ENCODE measurements at regions not wholly inside any gene's neighbourhood (a gene's known extent, or its start where the extent isn't known, plus 50 kb on each side); places are given as distances from the start of the nearest gene placed in this dataset.
"Not testable (repeated sequence)": the region's sequence is repeated elsewhere in the genome, so short reads cannot be mapped to it uniquely, and the experiment has no call there.

DNA sequence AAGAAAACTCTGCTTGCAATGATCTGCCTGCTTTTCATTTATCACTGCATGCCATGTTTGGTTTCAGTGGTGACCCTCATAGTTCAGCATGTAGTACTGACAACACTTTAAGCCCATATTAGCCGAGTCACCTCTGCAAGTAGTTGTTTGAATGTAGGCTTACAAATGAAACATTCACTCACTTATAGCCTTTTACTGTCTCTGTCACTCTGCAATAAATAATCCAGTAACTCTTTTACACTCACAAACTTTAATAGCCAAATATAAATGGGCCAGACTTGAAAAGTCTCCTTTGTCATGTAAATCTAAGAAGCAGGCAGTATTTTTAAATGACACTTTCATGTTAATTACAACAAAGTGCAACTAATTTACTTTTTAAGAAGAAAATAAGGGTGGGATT, 1460.0 kb upstream of the ADGRB3 start:
- intact Hi-C loops (cut with DNase I) = no loop called here
- DNase-seq (ENCODE audit: low spot score) = no peak
- no peak for ATAC-seq

DNA sequence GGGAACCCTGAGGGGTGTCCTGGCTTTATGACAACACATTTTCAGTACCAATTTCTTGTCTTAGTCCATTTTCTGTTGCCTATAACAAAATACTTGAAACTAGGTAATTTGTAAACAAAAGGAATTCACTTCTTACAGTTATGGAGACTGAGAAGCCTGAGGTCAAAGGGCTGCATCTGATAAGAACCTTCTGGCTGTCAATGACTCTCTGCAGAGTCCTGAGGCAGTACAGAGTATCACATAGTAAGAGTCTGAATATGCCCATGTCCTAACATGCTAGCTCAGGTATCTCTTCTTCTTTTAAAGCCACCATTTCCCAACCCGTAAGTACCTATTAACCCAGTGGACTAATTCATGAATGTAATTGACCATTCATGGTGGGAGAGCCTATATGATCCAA, 1458.6 kb upstream of the EYS start:
- intact Hi-C loops (cut with DNase I) = no loop called here
- ATAC-seq (no peak), DNase-seq (ENCODE audit: low spot score) (no peak)

DNA sequence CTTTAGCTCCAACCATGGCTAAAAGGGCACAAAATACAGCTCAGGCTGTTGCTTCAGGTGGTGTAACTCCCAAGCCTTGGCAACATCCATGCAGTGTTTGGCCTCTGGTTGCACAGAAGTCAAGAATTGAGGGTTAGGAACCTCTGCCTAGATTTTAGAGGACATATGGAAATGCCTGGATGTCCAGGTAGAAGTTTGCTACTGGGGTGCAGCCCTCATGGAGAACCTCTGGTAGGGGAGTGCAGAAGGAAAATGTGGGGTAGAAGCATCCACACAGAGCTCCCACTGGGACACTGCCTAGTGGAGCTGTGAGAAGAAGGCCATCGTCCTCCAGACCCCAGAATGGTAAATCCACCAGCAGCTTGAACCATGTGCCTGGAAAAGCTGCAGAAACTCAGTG, 1453.8 kb upstream of the EYS start:
- intact Hi-C loops (cut with DNase I) = no loop called here
- no peak for ATAC-seq

DNA sequence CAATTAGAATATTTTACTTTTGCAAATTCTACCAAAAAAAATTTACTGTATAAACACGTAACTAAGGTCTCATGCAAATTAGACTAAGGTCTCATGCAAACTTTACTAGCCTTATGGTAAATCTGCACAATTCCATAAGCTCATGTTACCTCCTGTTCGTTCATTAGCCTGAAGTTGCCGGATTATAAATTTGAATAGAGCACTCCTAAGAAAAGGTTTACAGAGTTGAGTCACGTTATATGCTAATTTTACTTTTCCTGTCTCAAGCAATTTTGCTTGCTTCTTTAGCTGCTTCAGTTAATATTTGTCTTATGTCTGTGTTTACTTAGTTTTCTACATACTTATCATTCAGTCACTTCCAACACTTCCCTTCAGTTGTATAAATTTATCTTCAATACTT, 1434.0 kb upstream of the EYS start:
- intact Hi-C loops (cut with DNase I) = no loop called here
- ATAC-seq = no peak
- DNase-seq (ENCODE audit: low spot score) = no peak

More for the DNA sequence above, 1453.8 kb upstream of the EYS start:
- DNase-seq (ENCODE audit: low spot score) = no peak

DNA sequence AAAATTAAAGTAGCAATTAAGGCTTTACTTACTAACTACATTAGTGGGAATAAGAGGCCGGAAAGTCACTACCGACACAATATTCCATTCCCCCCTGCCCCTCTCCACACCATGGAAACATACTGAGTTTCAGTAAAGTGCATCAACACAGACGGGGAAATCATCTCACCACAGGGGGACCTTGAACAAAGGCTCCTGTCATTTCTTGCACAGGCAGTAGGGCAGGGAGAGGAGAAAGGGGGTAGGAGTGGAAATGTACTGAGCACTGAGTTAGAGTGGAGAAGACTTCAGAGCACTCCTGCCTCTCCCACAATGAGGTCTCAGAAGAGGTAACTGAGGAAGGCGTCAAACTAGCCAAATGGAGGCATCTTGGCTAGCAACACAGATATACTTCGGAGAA, 1426.9 kb upstream of the EYS start:
- ATAC-seq (no peak), DNase-seq (ENCODE audit: low spot score) (no peak)
- intact Hi-C loops (cut with DNase I) = no loop called here

DNA sequence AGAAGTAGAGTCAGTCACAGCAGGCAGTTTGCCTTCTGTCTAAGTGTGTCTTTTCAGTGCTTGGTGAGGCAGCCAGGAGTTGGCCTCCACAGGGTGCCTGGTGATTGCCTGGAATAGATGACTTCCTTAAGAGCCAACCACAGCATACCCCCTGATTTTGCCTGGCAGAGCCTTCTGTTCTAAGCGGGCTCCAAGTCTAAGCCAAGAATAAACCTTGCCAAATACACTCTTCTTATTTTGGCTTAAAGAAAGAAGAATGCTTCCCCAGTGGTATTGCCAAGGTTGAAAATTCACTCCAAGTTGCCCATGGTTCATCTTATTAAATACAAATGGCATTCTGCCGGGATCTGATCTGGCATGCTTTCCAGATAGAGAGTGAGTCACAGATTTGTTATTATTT, 1424.8 kb upstream of the EYS start:
- no peak for ATAC-seq
- no peak for DNase-seq (ENCODE audit: low spot score)
- intact Hi-C loops (cut with DNase I) = no loop called here

DNA sequence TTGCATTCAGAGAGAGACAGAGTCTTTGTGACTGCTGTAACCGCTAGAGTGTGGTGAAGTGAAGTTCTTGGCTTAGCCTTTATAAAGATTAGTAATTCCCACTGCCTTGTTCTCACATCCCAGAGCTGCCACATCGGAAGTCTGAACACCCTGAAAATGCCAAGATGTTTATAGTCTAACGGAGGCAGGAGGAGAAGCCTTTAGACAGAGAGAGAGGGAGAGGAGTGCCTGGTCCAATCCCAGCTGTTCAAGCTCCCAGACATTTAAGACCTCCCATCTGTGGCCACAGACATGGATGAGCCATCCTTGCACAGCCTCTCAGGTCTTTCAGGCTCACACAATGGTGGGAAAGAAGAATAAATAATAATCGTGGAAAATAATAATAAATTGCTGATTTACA, 1422.8 kb upstream of the EYS start:
- no peak for ATAC-seq
- DNase-seq (ENCODE audit: low spot score) = no peak
- intact Hi-C loops (cut with DNase I) = no loop called here

DNA sequence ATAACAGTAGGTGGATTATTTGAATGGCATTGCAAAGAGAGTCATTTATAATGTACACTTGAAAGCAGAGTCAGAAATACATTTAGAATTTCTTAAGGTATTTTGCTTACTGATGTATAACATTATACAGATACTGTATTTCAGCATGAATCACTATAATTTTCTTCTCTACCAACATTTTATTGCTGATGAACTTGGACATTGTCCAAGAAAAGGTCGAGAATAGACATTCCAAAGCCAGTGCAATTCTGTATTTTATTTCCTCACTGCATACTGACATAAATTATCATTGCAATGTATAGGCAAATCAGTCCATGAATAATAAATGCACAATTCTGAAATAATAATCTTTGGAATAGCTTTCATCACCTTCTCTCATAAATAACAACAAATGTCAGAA, 1420.0 kb upstream of the EYS start:
- intact Hi-C loops (cut with DNase I) = no loop called here
- DNase-seq (ENCODE audit: low spot score) (no peak), ATAC-seq (no peak)

DNA sequence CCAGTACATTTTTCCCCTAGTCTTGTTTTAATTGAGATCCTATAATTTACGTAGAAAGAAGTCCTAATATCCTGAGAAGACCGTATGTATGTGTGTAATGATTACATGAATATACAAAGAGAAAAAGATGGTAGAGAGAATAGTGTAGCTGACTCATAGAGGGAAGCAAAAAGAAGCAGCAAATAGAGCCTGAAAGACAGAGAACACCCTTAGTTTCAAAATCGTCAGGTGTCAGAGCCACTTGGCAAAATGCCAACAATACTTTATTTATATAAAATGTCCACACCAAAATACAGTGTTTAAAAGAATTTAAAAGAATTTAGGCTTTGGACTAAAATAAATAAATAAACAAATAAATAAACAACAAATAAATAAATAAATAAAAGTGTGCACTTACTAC, 1414.1 kb upstream of the EYS start:
- intact Hi-C loops (cut with DNase I) = no loop called here
- ATAC-seq = no peak
- no peak for DNase-seq (ENCODE audit: low spot score)

DNA sequence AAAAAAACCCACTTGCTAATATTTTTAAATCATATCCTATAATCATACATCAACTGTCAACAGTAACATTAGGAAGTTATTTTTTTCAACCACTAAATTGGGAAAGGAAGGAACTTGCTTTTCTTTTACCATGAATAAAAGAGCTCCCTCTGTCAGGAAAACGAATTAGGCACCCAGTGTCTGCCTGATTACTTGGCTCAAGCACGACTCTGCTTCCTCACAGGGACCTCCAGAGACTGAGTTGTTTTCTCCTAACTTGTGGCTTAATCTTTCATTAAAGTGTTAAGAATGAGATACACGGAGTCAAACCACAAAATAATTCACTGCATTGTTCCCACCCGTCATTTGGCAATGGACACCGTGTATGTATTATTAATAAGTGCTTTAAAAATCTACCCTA, 1405.1 kb upstream of the EYS start:
- intact Hi-C loops (cut with DNase I) = no loop called here
- no peak for DNase-seq (ENCODE audit: low spot score)
- no peak for ATAC-seq

DNA sequence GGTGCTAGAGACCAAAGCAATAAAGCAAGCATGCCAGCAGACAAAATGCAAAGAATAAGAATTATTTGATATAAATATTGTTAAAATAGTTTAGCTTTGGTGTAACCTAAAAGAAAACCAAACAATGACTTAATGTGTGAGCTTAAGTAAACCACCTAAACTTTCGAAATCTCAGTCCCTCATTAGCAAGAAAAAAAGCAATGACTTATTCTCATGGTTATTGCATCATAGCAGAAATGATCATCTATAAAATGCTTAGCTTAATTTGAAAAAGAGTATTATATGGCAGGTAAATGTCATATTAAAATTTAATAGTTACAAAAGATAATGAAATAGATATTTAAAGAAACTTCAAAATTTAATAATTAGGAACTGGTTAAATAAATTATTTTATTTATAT, 1395.7 kb upstream of the EYS start:
- intact Hi-C loops (cut with DNase I) = no loop called here
- no peak for ATAC-seq
- no peak for DNase-seq (ENCODE audit: low spot score)

DNA sequence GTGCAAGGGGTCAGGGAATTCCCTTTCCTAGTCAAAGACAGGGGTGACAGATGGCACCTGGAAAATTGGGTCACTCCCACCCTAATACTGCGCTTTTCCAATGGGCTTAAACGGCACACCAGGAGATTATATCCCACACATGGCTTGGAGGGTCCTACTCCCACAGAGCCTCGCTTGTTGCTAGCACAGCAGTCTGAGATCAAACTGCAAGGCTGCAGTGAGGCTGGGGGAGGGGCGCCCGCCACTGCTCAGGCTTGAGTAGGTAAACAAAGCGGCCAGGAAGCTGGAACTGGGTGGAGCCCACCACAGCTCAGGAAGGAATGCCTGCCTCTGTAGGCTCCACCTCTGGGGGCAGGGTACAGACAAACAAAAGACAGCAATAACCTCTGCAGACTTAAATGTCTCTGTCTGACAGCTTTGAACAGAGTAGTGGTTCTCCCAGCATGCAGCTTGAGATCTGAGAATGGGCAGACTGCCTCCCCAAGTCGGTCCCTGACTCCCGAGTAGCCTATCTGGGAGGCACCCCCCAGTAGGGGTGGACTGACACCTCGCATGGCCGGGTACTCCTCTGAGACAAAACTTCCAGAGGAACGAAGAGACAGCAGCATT, 1388.7 kb upstream of the EYS start:
- ATAC-seq; intact Hi-C loops (cut with DNase I); DNase-seq (ENCODE audit: low spot score): not testable (repeated sequence)

DNA sequence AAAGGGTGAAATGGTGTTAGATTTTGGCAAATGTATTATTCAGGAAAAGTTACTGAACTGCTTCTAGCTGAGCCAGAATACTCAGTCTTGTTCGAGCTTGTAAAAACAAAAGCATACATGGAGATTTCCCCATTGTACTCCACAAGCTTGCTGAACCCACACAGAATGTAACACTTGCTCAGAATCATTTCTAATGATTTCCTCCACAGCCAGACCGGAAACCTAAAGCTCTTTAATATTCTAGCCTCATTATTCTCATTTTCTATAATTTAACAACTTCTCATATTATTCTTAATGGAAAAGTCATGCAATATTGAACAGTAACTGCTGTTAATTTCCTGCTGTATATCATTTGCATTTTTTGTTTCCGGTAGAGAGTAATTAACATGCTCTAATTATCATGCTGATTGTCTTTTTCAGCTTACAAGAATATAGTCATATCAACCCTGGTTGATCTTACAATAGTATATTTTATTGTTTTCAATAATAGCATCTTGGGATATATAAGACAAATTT, 1387.5 kb upstream of the EYS start:
- DNase-seq (ENCODE audit: low spot score) = no peak
- intact Hi-C loops (cut with DNase I) = no loop called here
- ATAC-seq = no peak

DNA sequence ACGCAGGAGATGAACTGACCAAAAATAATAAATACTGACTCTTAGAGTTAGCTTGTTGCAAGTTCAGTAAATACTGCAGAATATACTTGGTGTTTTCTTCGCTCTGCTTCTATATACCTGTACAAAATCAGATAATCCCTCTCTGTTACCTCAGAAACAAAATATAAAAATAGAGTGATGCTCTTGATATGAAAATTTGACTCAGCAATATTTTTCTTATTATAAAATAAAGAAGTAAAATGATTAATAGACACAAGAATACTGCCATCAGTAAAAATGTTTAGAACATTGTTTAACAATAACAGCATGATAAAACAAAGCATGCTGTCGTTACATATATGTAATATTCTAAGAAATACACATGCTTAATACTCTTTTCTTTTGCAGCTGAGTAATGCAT, 1366.9 kb upstream of the EYS start:
- ATAC-seq (no peak), DNase-seq (ENCODE audit: low spot score) (no peak)
- intact Hi-C loops (cut with DNase I) = no loop called here

DNA sequence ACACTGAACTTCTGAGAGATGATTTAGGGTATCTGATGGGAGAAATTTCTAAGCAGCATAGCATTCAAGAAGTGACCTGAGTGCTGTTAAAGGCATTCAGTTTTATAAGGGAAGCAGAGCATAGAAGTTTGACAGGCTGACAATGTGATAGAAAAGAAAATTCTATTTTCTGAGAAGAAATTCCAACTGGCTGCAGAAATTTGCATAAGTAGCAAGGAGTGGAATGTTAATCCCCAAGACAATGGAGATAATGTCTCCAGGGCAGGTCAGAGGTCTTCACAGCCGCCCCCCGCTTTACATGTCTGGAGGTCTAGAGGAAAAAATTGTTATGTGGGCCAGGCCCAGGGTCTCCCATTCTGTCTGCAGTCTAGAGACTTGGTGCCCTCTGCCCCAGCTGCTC, 1361.8 kb upstream of the EYS start:
- intact Hi-C loops (cut with DNase I) = no loop called here
- no peak for DNase-seq (ENCODE audit: low spot score)
- ATAC-seq = no peak

DNA sequence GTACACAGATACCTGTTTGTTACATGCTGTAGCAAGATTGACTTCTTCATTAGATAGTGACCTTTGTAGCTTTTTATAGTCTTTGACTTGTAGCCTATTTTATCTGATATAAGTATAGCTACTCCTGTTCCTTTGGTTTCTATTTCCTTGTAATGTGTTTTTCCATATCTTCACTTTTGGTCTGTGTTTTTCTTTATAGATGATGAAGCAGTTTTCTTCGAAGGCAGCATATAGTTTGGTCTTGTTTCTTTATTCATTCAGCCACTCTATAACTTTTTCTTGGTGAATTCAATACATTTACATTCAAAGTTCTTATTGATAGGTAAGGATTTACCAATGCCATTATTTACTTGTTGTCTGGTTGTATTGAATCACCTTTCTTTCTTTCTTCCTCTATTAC, 1357.3 kb upstream of the EYS start:
- intact Hi-C loops (cut with DNase I) = no loop called here
- DNase-seq (ENCODE audit: low spot score) (no peak), ATAC-seq (no peak)

DNA sequence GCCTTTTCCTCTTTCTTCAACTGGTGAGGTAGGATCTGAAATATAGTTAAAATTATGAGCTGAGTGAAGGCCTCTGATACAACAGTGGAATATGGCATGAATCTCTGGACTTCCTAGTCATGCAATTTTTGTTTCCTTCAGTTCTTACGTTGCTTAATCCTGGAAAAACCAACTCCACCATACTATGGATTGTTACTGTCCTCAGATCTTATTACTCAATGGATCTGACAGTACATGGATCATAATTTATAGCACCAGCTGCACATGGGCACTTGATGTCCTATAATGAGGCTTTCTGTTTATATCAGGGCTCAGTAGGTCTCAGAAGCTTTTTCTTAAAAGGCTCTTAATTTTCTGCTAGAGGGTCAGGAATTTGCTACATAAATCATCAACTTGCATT, 1341.0 kb upstream of the EYS start:
- no peak for ATAC-seq
- intact Hi-C loops (cut with DNase I) = no loop called here
- DNase-seq (ENCODE audit: low spot score) = no peak

DNA sequence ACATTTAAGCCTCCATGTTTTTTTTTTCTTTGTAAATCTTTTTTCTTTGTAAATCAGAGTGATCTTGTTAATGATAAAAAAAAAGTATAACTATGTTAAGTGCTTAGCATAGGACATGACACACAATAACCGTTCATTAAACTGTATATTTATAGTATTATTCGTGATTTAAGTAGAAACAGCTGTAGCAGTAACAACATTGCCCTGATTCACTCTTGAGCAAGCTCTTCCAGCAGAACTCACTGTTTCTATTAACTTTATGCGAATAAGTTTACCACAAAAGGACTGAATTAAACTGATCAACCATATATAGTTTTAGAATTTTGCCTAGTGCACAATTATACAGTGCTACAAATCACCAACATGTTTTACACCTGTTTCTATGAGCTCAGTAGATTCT, 1338.0 kb upstream of the EYS start:
- no peak for ATAC-seq
- intact Hi-C loops (cut with DNase I) = no loop called here

DNA sequence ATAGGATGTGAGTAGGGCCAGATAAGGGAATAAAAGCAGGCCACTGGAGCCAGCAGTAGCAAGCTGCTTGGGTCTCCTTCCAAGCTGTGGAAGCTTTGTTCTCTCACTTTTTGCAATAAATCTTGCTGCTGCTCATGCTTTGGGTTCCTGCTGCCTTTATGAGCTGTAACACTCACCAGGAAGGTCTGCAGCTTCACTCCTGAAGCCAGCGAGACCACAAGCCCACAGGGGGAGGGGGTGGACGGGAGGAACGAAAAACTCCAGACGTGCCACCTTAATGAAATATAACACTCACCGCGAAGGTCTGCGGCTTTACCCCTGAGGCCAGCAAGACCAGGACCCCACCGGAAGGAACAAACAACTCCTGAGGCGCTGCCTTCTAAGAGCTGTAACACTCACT, 1324.4 kb upstream of the EYS start:
- ATAC-seq (no peak), DNase-seq (ENCODE audit: low spot score) (no peak)
- intact Hi-C loops (cut with DNase I) = no loop called here

More for the DNA sequence above, 1338.0 kb upstream of the EYS start:
- DNase-seq (ENCODE audit: low spot score) = no peak

DNA sequence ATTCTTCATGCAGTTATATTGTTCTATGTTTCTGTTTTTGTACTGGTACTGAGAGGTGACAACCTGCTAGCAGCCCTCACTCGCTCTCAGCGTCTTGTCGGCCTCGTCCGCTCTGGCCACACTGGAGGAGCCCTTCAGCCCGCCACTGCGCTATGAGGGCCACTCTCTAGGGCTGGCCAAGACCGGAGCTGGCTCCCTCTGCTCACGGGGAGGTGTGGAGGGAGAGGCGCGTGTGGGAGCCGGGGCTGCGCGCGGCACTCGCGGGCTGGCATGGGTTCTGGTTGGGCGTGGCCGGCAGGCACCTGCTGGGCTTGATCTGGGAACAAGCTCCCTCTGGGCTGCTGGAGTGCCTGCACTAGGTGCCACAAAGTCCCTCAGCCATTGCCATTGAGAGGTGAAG, 1323.8 kb upstream of the EYS start:
- DNase-seq (ENCODE audit: low spot score) = no peak
- no peak for ATAC-seq
- intact Hi-C loops (cut with DNase I) = no loop called here

DNA sequence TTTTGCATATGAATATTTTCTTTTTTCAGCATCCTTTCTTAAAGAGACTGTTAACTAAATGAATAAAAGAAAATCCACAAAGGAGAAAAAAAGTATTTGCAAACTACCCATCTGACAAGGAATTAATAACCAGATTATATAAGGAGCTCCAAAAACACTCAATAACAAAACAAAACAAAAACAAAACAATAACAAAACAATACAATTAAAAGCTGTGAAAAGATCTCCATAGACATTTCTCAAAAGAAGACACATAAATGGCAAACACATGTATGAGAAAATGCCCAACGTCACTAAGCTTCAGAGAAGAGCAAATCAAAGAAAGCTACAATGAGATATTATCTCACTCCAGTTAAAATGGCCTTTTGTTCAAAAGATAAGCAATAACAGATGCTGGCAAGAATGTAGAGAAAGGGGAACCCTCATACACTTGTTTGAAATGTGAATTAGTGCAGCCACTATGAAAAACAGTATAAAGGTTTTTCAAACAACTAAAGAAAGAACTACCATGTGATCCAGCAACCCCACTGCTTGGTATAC, 1310.0 kb upstream of the EYS start:
- DNase-seq (ENCODE audit: low spot score) (no peak), ATAC-seq (no peak)
- intact Hi-C loops (cut with DNase I) = no loop called here
